AG10803 (cell line): ENCODE measurements at regions not wholly inside any gene's neighbourhood (a gene's known extent, or its start where the extent isn't known, plus 50 kb on each side); places are given as distances from the start of the nearest gene placed in this dataset.

Experiments
- DNase-seq: peaks from one replicate; pipeline ENCODE4 v3.0.0; 2010; ENCODE audit warnings: low read depth
- H3K4me3 ChIP-seq: 2 replicates; pipeline ENCODE4 v1.5.1; 2011; ENCODE audit warnings: mild to moderate bottlenecking, low read length, control low read depth
- TF ChIP-seq, protein P1 (sequence below): conservative IDR thresholded peaks from 2 replicates; pipeline ENCODE4 v1.5.1; 2011; ENCODE audit warnings: mild to moderate bottlenecking, low read length, control low read depth, inconsistent platforms

- no peak overlapping the region for H3K4me3 ChIP-seq
- no peak for DNase-seq
- TF ChIP-seq, protein P1, sequence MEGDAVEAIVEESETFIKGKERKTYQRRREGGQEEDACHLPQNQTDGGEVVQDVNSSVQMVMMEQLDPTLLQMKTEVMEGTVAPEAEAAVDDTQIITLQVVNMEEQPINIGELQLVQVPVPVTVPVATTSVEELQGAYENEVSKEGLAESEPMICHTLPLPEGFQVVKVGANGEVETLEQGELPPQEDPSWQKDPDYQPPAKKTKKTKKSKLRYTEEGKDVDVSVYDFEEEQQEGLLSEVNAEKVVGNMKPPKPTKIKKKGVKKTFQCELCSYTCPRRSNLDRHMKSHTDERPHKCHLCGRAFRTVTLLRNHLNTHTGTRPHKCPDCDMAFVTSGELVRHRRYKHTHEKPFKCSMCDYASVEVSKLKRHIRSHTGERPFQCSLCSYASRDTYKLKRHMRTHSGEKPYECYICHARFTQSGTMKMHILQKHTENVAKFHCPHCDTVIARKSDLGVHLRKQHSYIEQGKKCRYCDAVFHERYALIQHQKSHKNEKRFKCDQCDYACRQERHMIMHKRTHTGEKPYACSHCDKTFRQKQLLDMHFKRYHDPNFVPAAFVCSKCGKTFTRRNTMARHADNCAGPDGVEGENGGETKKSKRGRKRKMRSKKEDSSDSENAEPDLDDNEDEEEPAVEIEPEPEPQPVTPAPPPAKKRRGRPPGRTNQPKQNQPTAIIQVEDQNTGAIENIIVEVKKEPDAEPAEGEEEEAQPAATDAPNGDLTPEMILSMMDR = no peak
These were observed 63.2 kb upstream of the BMPER start for GRCh38 chr7:33842150-33842549.

GRCh38 chr7:33845991-33846509, 59.3 kb upstream of the BMPER start:
- DNase-seq = peak; percentile 54
- H3K4me3 ChIP-seq = no peak overlapping the region
- TF ChIP-seq, protein P1 = no peak

GRCh38 chr7:33849004-33849403, 56.3 kb upstream of the BMPER start:
- peak; percentile 62 for DNase-seq
- TF ChIP-seq, protein P1 = no peak
- H3K4me3 ChIP-seq = no peak overlapping the region

GRCh38 chr7:33849971-33850559, 55.3 kb upstream of the BMPER start:
- TF ChIP-seq, protein P1 = no peak
- DNase-seq = no peak
- no peak overlapping the region for H3K4me3 ChIP-seq

DNA sequence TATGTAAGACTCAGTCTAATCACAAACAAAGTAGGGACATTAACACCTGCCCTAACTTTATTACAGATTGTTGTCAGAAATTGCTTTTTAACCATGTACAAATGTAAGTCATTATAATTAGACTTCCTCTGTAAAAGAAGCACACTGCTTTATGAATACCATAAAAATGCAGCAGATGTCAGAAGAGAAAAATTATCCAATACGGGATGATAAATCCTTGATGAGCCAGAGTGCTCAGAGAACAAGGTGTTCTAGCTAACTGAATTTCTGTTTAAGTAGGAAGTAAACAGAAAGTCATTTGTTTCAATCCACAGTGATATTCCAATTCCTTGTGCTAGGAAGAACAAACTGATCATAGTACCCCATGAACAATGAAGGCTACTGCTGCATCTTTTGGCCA, 54.6 kb upstream of the BMPER start:
- no peak overlapping the region for H3K4me3 ChIP-seq
- TF ChIP-seq, protein P1 = no peak
- DNase-seq = no peak

- no peak for DNase-seq
- TF ChIP-seq, protein P1 = no peak
- no peak overlapping the region for H3K4me3 ChIP-seq
These were observed 52.5 kb upstream of the BMPER start for GRCh38 chr7:33852838-33853237.

DNA sequence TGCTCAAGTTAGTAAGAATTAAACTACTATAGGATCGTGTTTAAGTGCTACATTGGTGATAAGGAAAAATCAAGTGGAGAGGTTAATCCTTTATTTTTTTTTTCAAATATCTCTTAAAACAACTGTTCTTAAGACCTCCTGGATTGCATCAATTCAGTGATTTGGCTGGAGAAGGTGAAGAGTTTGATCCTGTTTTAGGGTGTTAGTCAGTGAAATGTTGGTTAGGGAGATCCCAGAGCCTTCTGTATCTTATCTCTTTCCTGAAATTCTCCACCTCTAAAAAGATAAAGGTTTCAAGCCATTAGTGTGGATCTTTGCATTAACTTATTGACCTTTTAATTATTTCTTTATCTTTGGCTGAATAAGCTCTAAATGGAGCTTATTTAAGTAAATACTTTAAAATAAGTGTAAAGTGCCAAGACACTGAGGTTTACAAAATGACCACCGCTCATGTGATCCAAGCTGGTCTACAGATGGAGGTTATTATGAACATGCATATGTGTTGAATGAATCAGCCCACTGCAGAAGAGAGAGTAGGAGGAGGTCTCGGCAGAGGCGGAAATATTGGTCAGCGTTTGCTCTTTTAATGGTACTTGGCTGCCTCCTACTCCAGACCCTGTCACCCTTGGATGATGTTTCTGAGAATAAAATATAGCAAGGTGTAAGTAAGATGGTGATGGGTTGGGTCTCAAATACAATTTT, 51.8 kb upstream of the BMPER start:
- peak; percentile 90 for DNase-seq
- H3K4me3 ChIP-seq = no peak overlapping the region
- TF ChIP-seq, protein P1 = no peak
